ENCODE measurements at regions not wholly inside any gene's neighbourhood (a gene's known extent, or its start where the extent isn't known, plus 50 kb on each side); places are given as distances from the start of the nearest gene placed in this dataset.

- TF ChIP-seq EZH2 (IDR thresholded peaks at IDR 0.05; ENCODE audit: borderline replicate concordance) (no peak), CTCF (IDR thresholded peaks at IDR 0.05; ENCODE audit: poor library complexity) (no peak), EZH2phosphoT487 (IDR thresholded peaks at IDR 0.05; ENCODE audit: low read depth, severe bottlenecking, unreplicated experiment) (no peak)
- WGBS (ENCODE audit: low lambda C conversion rate, missing lambda C conversion rate): 36% methylated on average over 14 of the region's 14 CpGs
- Histone ChIP-seq H2AFZ (no peak overlapping the region), H3K4me3 (no peak overlapping the region), H3K27me3 (no peaks in the 10 kb centered on the region), H4K20me1 (ENCODE audit: insufficient read depth, poor library complexity, severe bottlenecking) (peaks cover 7% of the 10 kb centered on the region), H3K36me3 (replicated peaks; ENCODE audit: insufficient read depth, low read depth) (no peaks in the 10 kb centered on the region), H3K27ac (peak overlapping the region; percentile 69), H3K79me2 (peaks cover 12% of the 10 kb centered on the region), H3K4me2 (peak overlapping the region; percentile 54), H3K9me3 (ENCODE audit: low read depth) (no peaks in the 10 kb centered on the region), H3K4me1 (ENCODE audit: insufficient read depth) (peaks cover 23% of the 10 kb centered on the region), H3K9me2 (replicated peaks; ENCODE audit: insufficient read depth) (no peaks in the 10 kb centered on the region)
- DNase-seq (ENCODE audit: low spot score): peak; percentile 76
Measured at GRCh38 chr16:85535352-85536072, 77.6 kb upstream of the GSE1 start.

GRCh38 chr16:85536073-85536410, 77.1 kb upstream of the GSE1 start:
- Histone ChIP-seq H3K79me2 (peaks cover 13% of the 10 kb centered on the region), H3K27ac (peak overlapping the region; percentile 59), H3K4me1 (ENCODE audit: insufficient read depth) (peaks cover 23% of the 10 kb centered on the region), H3K27me3 (no peaks in the 10 kb centered on the region), H3K4me2 (peak overlapping the region; percentile 54), H4K20me1 (ENCODE audit: insufficient read depth, poor library complexity, severe bottlenecking) (peaks cover 7% of the 10 kb centered on the region), H3K9me2 (replicated peaks; ENCODE audit: insufficient read depth) (no peaks in the 10 kb centered on the region), H3K4me3 (no peak overlapping the region), H3K9me3 (ENCODE audit: low read depth) (no peaks in the 10 kb centered on the region), H2AFZ (no peak overlapping the region), H3K36me3 (replicated peaks; ENCODE audit: insufficient read depth, low read depth) (no peaks in the 10 kb centered on the region)
- WGBS (ENCODE audit: low lambda C conversion rate, missing lambda C conversion rate): 65% methylated on average over 6 of the region's 6 CpGs
- no peak for DNase-seq (ENCODE audit: low spot score)
- TF ChIP-seq EZH2 (IDR thresholded peaks at IDR 0.05; ENCODE audit: borderline replicate concordance) (no peak), EZH2phosphoT487 (IDR thresholded peaks at IDR 0.05; ENCODE audit: low read depth, severe bottlenecking, unreplicated experiment) (no peak), CTCF (IDR thresholded peaks at IDR 0.05; ENCODE audit: poor library complexity) (no peak)

- peaks cover 13% of the 10 kb centered on the region for H3K79me2 ChIP-seq
- peaks cover 7% of the 10 kb centered on the region for H4K20me1 ChIP-seq (ENCODE audit: insufficient read depth, poor library complexity, severe bottlenecking)
- TF ChIP-seq EZH2phosphoT487 (IDR thresholded peaks at IDR 0.05; ENCODE audit: low read depth, severe bottlenecking, unreplicated experiment) (no peak), CTCF (IDR thresholded peaks at IDR 0.05; ENCODE audit: poor library complexity) (no peak), EZH2 (IDR thresholded peaks at IDR 0.05; ENCODE audit: borderline replicate concordance) (no peak)
- H3K27ac ChIP-seq: peak overlapping the region; percentile 59
- no peak overlapping the region for H3K4me3 ChIP-seq
- WGBS (ENCODE audit: low lambda C conversion rate, missing lambda C conversion rate): 89% methylated on average over 29 of the region's 30 CpGs
- no peaks in the 10 kb centered on the region for H3K9me2 ChIP-seq (replicated peaks; ENCODE audit: insufficient read depth)
- H3K4me1 ChIP-seq (ENCODE audit: insufficient read depth): peaks cover 27% of the 10 kb centered on the region
- H3K36me3 ChIP-seq (replicated peaks; ENCODE audit: insufficient read depth, low read depth): no peaks in the 10 kb centered on the region
- DNase-seq (ENCODE audit: low spot score): no peak
- peak overlapping the region; percentile 54 for H3K4me2 ChIP-seq
- H3K9me3 ChIP-seq (ENCODE audit: low read depth): no peaks in the 10 kb centered on the region
- no peak overlapping the region for H2AFZ ChIP-seq
- H3K27me3 ChIP-seq: no peaks in the 10 kb centered on the region
Measured at GRCh38 chr16:85536411-85537330, 76.5 kb upstream of the GSE1 start.

Data from hepatocyte (in vitro differentiated cells).